ENCODE measurements at regions not wholly inside any gene's neighbourhood (a gene's known extent, or its start where the extent isn't known, plus 50 kb on each side); places are given as distances from the start of the nearest gene placed in this dataset.

- TF ChIP-seq CTCF (IDR thresholded peaks at IDR 0.05) (no peak), EZH2 (IDR thresholded peaks at IDR 0.05) (no peak), EZH2phosphoT487 (IDR thresholded peaks at IDR 0.05) (no peak)
These were observed 532.0 kb upstream of the GRAMD2B start for GRCh38 chr5:125891061-125891725.
